ENCODE measurements at regions not wholly inside any gene's neighbourhood (a gene's known extent, or its start where the extent isn't known, plus 50 kb on each side); places are given as distances from the start of the nearest gene placed in this dataset.
A peak's percentile ranks its signal among the peaks of the same experiment; 100 is the strongest.

GRCh38 chr10:36091007-36091406, 448.9 kb upstream of the FZD8 start:
- no peaks in the 10 kb centered on the region for H3K27me3 ChIP-seq (ENCODE audit: control insufficient read depth in 5 of 5, insufficient read depth in 4 of 5, low read length in 5 of 5)
- H3K9me3 ChIP-seq (ENCODE audit: control insufficient read depth in 5 of 5, low read length in 5 of 5), result no peaks in the 10 kb centered on the region
- H3K9ac ChIP-seq (ENCODE audit: low read length in 5 of 5), result no peak overlapping the region

GRCh38 chr10:36089790-36090440, 447.8 kb upstream of the FZD8 start:
- H3K27me3 ChIP-seq (ENCODE audit: control insufficient read depth in 5 of 5, insufficient read depth in 4 of 5, low read length in 5 of 5), result no peaks in the 10 kb centered on the region
- no peaks in the 10 kb centered on the region for H3K9me3 ChIP-seq (ENCODE audit: control insufficient read depth in 5 of 5, low read length in 5 of 5)
- peaks cover 0 to 4% (median 0%) of the 10 kb centered on the region in 5 donors for H3K4me1 ChIP-seq (ENCODE audit: control insufficient read depth in 5 of 5, insufficient read depth in 5 of 5, low read length in 5 of 5)
- H3K27ac ChIP-seq (ENCODE audit: low read depth, low read length), result no peak overlapping the region
- H3K4me3 ChIP-seq (ENCODE audit: low read depth in 1 of 5, low read length in 5 of 5), result no peak overlapping the region
- no peak overlapping the region for H3K9ac ChIP-seq (ENCODE audit: low read length in 5 of 5)
- no peaks in the 10 kb centered on the region for H3K36me3 ChIP-seq (ENCODE audit: control insufficient read depth in 5 of 5, insufficient read depth in 5 of 5, low read length in 5 of 5)

More at GRCh38 chr10:36091007-36091406, 448.9 kb upstream of the FZD8 start:
- Histone ChIP-seq H3K27ac (ENCODE audit: low read depth, low read length) (no peak overlapping the region), H3K36me3 (ENCODE audit: control insufficient read depth in 5 of 5, insufficient read depth in 5 of 5, low read length in 5 of 5) (no peaks in the 10 kb centered on the region), H3K4me3 (ENCODE audit: low read depth in 1 of 5, low read length in 5 of 5) (no peak overlapping the region), H3K4me1 (ENCODE audit: control insufficient read depth in 5 of 5, insufficient read depth in 5 of 5, low read length in 5 of 5) (peaks cover 0 to 4% (median 0%) of the 10 kb centered on the region in 5 donors)

GRCh38 chr10:36087006-36088005, 445.2 kb upstream of the FZD8 start:
- H3K36me3 ChIP-seq (ENCODE audit: control insufficient read depth in 5 of 5, insufficient read depth in 5 of 5, low read length in 5 of 5), result no peaks in the 10 kb centered on the region
- H3K9ac ChIP-seq (ENCODE audit: low read length in 5 of 5), result no peak overlapping the region
- no peaks in the 10 kb centered on the region for H3K9me3 ChIP-seq (ENCODE audit: control insufficient read depth in 5 of 5, low read length in 5 of 5)
- no peaks in the 10 kb centered on the region for H3K27me3 ChIP-seq (ENCODE audit: control insufficient read depth in 5 of 5, insufficient read depth in 4 of 5, low read length in 5 of 5)
- H3K27ac ChIP-seq (ENCODE audit: low read depth, low read length), result no peak overlapping the region
- H3K4me1 ChIP-seq (ENCODE audit: control insufficient read depth in 5 of 5, insufficient read depth in 5 of 5, low read length in 5 of 5), result no peaks in the 10 kb centered on the region
- H3K4me3 ChIP-seq (ENCODE audit: low read depth in 1 of 5, low read length in 5 of 5), result no peak overlapping the region

- Histone ChIP-seq H3K27me3 (ENCODE audit: control insufficient read depth in 5 of 5, insufficient read depth in 4 of 5, low read length in 5 of 5) (no peaks in the 10 kb centered on the region), H3K27ac (ENCODE audit: low read depth, low read length) (no peak overlapping the region), H3K4me3 (ENCODE audit: low read depth in 1 of 5, low read length in 5 of 5) (no peak overlapping the region), H3K9ac (ENCODE audit: low read length in 5 of 5) (no peak overlapping the region), H3K4me1 (ENCODE audit: control insufficient read depth in 5 of 5, insufficient read depth in 5 of 5, low read length in 5 of 5) (peaks cover 0 to 3% (median 0%) of the 10 kb centered on the region in 5 donors), H3K36me3 (ENCODE audit: control insufficient read depth in 5 of 5, insufficient read depth in 5 of 5, low read length in 5 of 5) (no peaks in the 10 kb centered on the region), H3K9me3 (ENCODE audit: control insufficient read depth in 5 of 5, low read length in 5 of 5) (no peaks in the 10 kb centered on the region)
These were observed 433.1 kb upstream of the FZD8 start for GRCh38 chr10:36075196-36075595.

- Histone ChIP-seq H3K9me3 (ENCODE audit: control insufficient read depth in 5 of 5, low read length in 5 of 5) (no peaks in the 10 kb centered on the region), H3K4me3 (ENCODE audit: low read depth in 1 of 5, low read length in 5 of 5) (no peak overlapping the region), H3K4me1 (ENCODE audit: control insufficient read depth in 5 of 5, insufficient read depth in 5 of 5, low read length in 5 of 5) (peaks cover 0 to 3% (median 0%) of the 10 kb centered on the region in 5 donors), H3K36me3 (ENCODE audit: control insufficient read depth in 5 of 5, insufficient read depth in 5 of 5, low read length in 5 of 5) (no peaks in the 10 kb centered on the region), H3K27me3 (ENCODE audit: control insufficient read depth in 5 of 5, insufficient read depth in 4 of 5, low read length in 5 of 5) (no peaks in the 10 kb centered on the region), H3K27ac (ENCODE audit: low read depth, low read length) (no peak overlapping the region), H3K9ac (ENCODE audit: low read length in 5 of 5) (no peak overlapping the region)
These were observed 431.8 kb upstream of the FZD8 start for GRCh38 chr10:36073796-36074345.

- no peak overlapping the region for H3K4me3 ChIP-seq (ENCODE audit: low read depth in 1 of 5, low read length in 5 of 5)
- H3K27me3 ChIP-seq (ENCODE audit: control insufficient read depth in 5 of 5, insufficient read depth in 4 of 5, low read length in 5 of 5), result no peaks in the 10 kb centered on the region
- H3K9ac ChIP-seq (ENCODE audit: low read length in 5 of 5), result no peak overlapping the region
- H3K27ac ChIP-seq (ENCODE audit: low read depth, low read length), result no peak overlapping the region
- no peaks in the 10 kb centered on the region for H3K36me3 ChIP-seq (ENCODE audit: control insufficient read depth in 5 of 5, insufficient read depth in 5 of 5, low read length in 5 of 5)
- peaks cover 3 to 11% (median 11%) of the 10 kb centered on the region in 5 donors for H3K4me1 ChIP-seq (ENCODE audit: control insufficient read depth in 5 of 5, insufficient read depth in 5 of 5, low read length in 5 of 5)
- peaks cover 6 to 17% (median 14%) of the 10 kb centered on the region in 5 donors for H3K9me3 ChIP-seq (ENCODE audit: control insufficient read depth in 5 of 5, low read length in 5 of 5)
These were observed 426.4 kb upstream of the FZD8 start for GRCh38 chr10:36068542-36068941.

GRCh38 chr10:36067748-36068147, 425.7 kb upstream of the FZD8 start:
- H3K9me3 ChIP-seq (ENCODE audit: control insufficient read depth in 5 of 5, low read length in 5 of 5), result peaks cover 6 to 17% (median 14%) of the 10 kb centered on the region in 5 donors
- H3K4me3 ChIP-seq (ENCODE audit: low read depth in 1 of 5, low read length in 5 of 5), result no peak overlapping the region
- peaks cover 3 to 11% (median 9%) of the 10 kb centered on the region in 5 donors for H3K4me1 ChIP-seq (ENCODE audit: control insufficient read depth in 5 of 5, insufficient read depth in 5 of 5, low read length in 5 of 5)
- no peak overlapping the region for H3K27ac ChIP-seq (ENCODE audit: low read depth, low read length)
- H3K9ac ChIP-seq (ENCODE audit: low read length in 5 of 5), result no peak overlapping the region
- no peaks in the 10 kb centered on the region for H3K27me3 ChIP-seq (ENCODE audit: control insufficient read depth in 5 of 5, insufficient read depth in 4 of 5, low read length in 5 of 5)
- no peaks in the 10 kb centered on the region for H3K36me3 ChIP-seq (ENCODE audit: control insufficient read depth in 5 of 5, insufficient read depth in 5 of 5, low read length in 5 of 5)

GRCh38 chr10:36066850-36067249, 424.8 kb upstream of the FZD8 start:
- Histone ChIP-seq H3K9ac (ENCODE audit: low read length in 5 of 5) (no peak overlapping the region), H3K27me3 (ENCODE audit: control insufficient read depth in 5 of 5, insufficient read depth in 4 of 5, low read length in 5 of 5) (no peaks in the 10 kb centered on the region), H3K4me3 (ENCODE audit: low read depth in 1 of 5, low read length in 5 of 5) (peak overlapping the region in 2 of 5 donors; percentile 17 to 19), H3K9me3 (ENCODE audit: control insufficient read depth in 5 of 5, low read length in 5 of 5) (peaks cover 6 to 17% (median 14%) of the 10 kb centered on the region in 5 donors), H3K36me3 (ENCODE audit: control insufficient read depth in 5 of 5, insufficient read depth in 5 of 5, low read length in 5 of 5) (no peaks in the 10 kb centered on the region), H3K27ac (ENCODE audit: low read depth, low read length) (no peak overlapping the region), H3K4me1 (ENCODE audit: control insufficient read depth in 5 of 5, insufficient read depth in 5 of 5, low read length in 5 of 5) (peaks cover 3 to 11% (median 9%) of the 10 kb centered on the region in 5 donors)

GRCh38 chr10:36066102-36066501, 424.0 kb upstream of the FZD8 start:
- no peak overlapping the region for H3K9ac ChIP-seq (ENCODE audit: low read length in 5 of 5)
- H3K36me3 ChIP-seq (ENCODE audit: control insufficient read depth in 5 of 5, insufficient read depth in 5 of 5, low read length in 5 of 5), result no peaks in the 10 kb centered on the region
- no peak overlapping the region for H3K4me3 ChIP-seq (ENCODE audit: low read depth in 1 of 5, low read length in 5 of 5)
- H3K27me3 ChIP-seq (ENCODE audit: control insufficient read depth in 5 of 5, insufficient read depth in 4 of 5, low read length in 5 of 5), result no peaks in the 10 kb centered on the region
- peaks cover 6 to 17% (median 14%) of the 10 kb centered on the region in 5 donors for H3K9me3 ChIP-seq (ENCODE audit: control insufficient read depth in 5 of 5, low read length in 5 of 5)
- H3K27ac ChIP-seq (ENCODE audit: low read depth, low read length), result no peak overlapping the region
- H3K4me1 ChIP-seq (ENCODE audit: control insufficient read depth in 5 of 5, insufficient read depth in 5 of 5, low read length in 5 of 5), result peaks cover 3 to 11% (median 9%) of the 10 kb centered on the region in 5 donors

Measured in subcutaneous abdominal adipose tissue (tissue), 5 donors.